OCI-LY1 (cell line): ENCODE measurements at regions not wholly inside any gene's neighbourhood (a gene's known extent, or its start where the extent isn't known, plus 50 kb on each side); places are given as distances from the start of the nearest gene placed in this dataset.

Source experiments
- H2AFZ ChIP-seq: fragments of 200-600 bp; sonication (generic), shearing (Covaris generic); 2 replicates; pipeline ENCODE4 v1.6.0; 2014; ENCODE audit warnings: antibody characterized with exemption, mild to moderate bottlenecking, low read length
- H3F3A ChIP-seq: fragments of 200-600 bp; sonication (generic), shearing (Covaris generic); 2 replicates; pipeline ENCODE4 v1.6.0; 2014; ENCODE audit warnings: mild to moderate bottlenecking, antibody characterized with exemption, low read length, moderate library complexity; ENCODE audit not compliant: insufficient read depth
- H3K27ac ChIP-seq: fragments of 200-600 bp; sonication (generic); 2 replicates; pipeline ENCODE4 v1.5.1; 2014; ENCODE audit warnings: low read length, mixed run types, mild to moderate bottlenecking, low read depth; ENCODE audit not compliant: poor library complexity, severe bottlenecking
- H3K27me3 ChIP-seq: fragments of 200-600 bp; sonication (generic); 2 replicates; pipeline ENCODE4 v1.6.0; 2014; ENCODE audit warnings: antibody characterized with exemption, mild to moderate bottlenecking, low read length, moderate library complexity; ENCODE audit not compliant: insufficient read depth
- H3K36me3 ChIP-seq: fragments of 200-600 bp; sonication (generic); 2 replicates; pipeline ENCODE4 v1.6.1; 2014; ENCODE audit warnings: mild to moderate bottlenecking, antibody characterized with exemption, low read length, moderate library complexity, mixed read lengths; ENCODE audit not compliant: insufficient read depth
- H3K4me1 ChIP-seq: fragments of 200-600 bp; sonication (generic); 2 replicates; pipeline ENCODE4 v1.5.1; 2014; ENCODE audit warnings: mild to moderate bottlenecking, low read length, moderate library complexity; ENCODE audit not compliant: insufficient read depth, severe bottlenecking
- H3K4me2 ChIP-seq: fragments of 200-600 bp; sonication (generic), shearing (Covaris generic); 2 replicates; pipeline ENCODE4 v1.6.1; 2014; ENCODE audit warnings: low read length
- H3K4me3 ChIP-seq: fragments of 200-600 bp; sonication (generic); 2 replicates; pipeline ENCODE4 v1.5.1; 2014; ENCODE audit warnings: low read length, low read depth, mild to moderate bottlenecking, mixed read lengths; ENCODE audit not compliant: poor library complexity, severe bottlenecking
- H3K79me2 ChIP-seq: fragments of 200-600 bp; shearing (Covaris generic); 2 replicates; pipeline ENCODE4 v1.6.1; 2016; ENCODE audit warnings: mixed run types, low read length, mixed read lengths; ENCODE audit not compliant: insufficient read depth
- H3K9ac ChIP-seq: fragments of 200-600 bp; sonication (generic), shearing (Covaris generic); 2 replicates; pipeline ENCODE4 v1.6.1; 2014; ENCODE audit warnings: mild to moderate bottlenecking, low read length, mixed read lengths
- H3K9me2 ChIP-seq: fragments of 200-600 bp; sonication (generic), shearing (Covaris generic); 2 replicates; pipeline ENCODE4 v1.6.1; 2014; ENCODE audit warnings: low read depth, mild to moderate bottlenecking, low read length, mixed read lengths
- H3K9me3 ChIP-seq: fragments of 200-600 bp; shearing (Covaris generic); 2 replicates; pipeline ENCODE4 v1.6.1; 2014; ENCODE audit warnings: low read length, mixed read lengths
- H4K20me1 ChIP-seq: fragments of 200-600 bp; sonication (generic), shearing (Covaris generic); 2 replicates; pipeline ENCODE4 v1.6.0; 2016; ENCODE audit warnings: mild to moderate bottlenecking, low read length; ENCODE audit not compliant: insufficient read depth
- CTCF ChIP-seq: fragments of 200-600 bp; sonication (generic), shearing (Covaris generic); IDR thresholded peaks from 2 replicates; pipeline ENCODE4 v1.5.1; 2017; ENCODE audit warnings: mild to moderate bottlenecking, antibody characterized with exemption, low read length, moderate library complexity, mixed read lengths
- EZH2 ChIP-seq: fragments of 200-600 bp; sonication (generic), shearing (Covaris generic); IDR thresholded peaks from 2 replicates; pipeline ENCODE4 v1.8.0; 2017; ENCODE audit warnings: borderline replicate concordance, mixed run types, mild to moderate bottlenecking, antibody characterized with exemption, low read length, moderate library complexity, mixed read lengths

DNA sequence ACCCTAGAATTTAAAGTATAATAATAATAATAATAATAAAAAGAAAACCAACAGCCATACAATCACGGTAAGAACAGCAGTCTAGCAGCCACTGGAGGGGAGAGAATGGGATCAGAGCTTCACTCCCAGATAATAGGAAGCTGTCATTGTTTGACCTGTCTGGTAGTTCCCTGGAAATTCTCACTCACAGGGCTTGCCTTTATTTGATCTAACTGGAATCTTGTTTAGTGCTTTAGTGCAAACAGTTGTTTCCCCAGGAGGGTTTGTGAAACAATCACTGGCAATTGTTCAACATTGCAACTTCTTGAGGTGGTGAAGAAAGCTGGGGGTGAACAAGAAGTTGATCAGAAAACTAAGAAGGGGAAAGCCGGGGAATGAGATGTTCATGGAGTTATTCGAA is 68.7 kb upstream of the PTCSC3 start:
- H3K27me3 ChIP-seq: no peaks in the 10 kb centered on the region
- no peaks in the 10 kb centered on the region for H3K9me2 ChIP-seq
- no peaks in the 10 kb centered on the region for H4K20me1 ChIP-seq
- no peak for TF ChIP-seq EZH2
- TF ChIP-seq CTCF: no peak
- H3K79me2 ChIP-seq: no peaks in the 10 kb centered on the region
- no peak overlapping the region for H3K9ac ChIP-seq
- H3K4me2 ChIP-seq: no peak overlapping the region
- no peaks in the 10 kb centered on the region for H3K36me3 ChIP-seq
- no peaks in the 10 kb centered on the region for H3K9me3 ChIP-seq
- no peak overlapping the region for H3K27ac ChIP-seq
- H3K4me3 ChIP-seq: no peak overlapping the region
- H3F3A ChIP-seq: no peaks in the 10 kb centered on the region
- no peaks in the 10 kb centered on the region for H3K4me1 ChIP-seq
- H2AFZ ChIP-seq: no peak overlapping the region

- H3K27ac ChIP-seq: no peak overlapping the region
- H3K4me3 ChIP-seq: no peak overlapping the region
- no peaks in the 10 kb centered on the region for H4K20me1 ChIP-seq
- H2AFZ ChIP-seq: no peak overlapping the region
- H3K36me3 ChIP-seq: no peaks in the 10 kb centered on the region
- no peaks in the 10 kb centered on the region for H3K9me3 ChIP-seq
- H3K4me2 ChIP-seq: no peak overlapping the region
- H3K9ac ChIP-seq: no peak overlapping the region
- no peaks in the 10 kb centered on the region for H3F3A ChIP-seq
- no peaks in the 10 kb centered on the region for H3K4me1 ChIP-seq
- H3K79me2 ChIP-seq: no peaks in the 10 kb centered on the region
- H3K27me3 ChIP-seq: no peaks in the 10 kb centered on the region
- no peaks in the 10 kb centered on the region for H3K9me2 ChIP-seq
- TF ChIP-seq EZH2: no peak
- TF ChIP-seq CTCF: no peak
Measured at GRCh38 chr14:36243183-36243582, 66.7 kb upstream of the PTCSC3 start.

DNA sequence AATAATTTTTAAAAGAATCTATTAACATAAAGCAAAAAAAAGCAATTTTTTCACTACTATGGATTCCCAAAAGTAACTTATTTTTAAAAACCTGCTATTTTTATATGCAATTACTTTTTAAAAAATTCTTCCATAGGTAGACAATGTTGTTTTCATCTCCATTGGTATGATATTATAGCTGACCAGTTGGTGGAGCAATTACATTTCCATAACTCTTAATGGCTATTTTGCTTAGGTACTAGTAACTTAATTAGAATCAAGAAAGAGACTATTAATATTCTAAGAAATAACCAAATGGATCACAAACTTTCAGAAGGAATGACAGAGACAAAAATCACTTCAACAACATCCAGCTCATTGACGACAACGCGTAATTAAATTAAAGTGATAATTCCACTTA is 64.7 kb upstream of the PTCSC3 start:
- Histone ChIP-seq H3K4me3 (no peak overlapping the region), H3K9ac (no peak overlapping the region), H3K27ac (no peak overlapping the region), H3K27me3 (no peaks in the 10 kb centered on the region), H3K9me3 (no peaks in the 10 kb centered on the region), H3F3A (no peaks in the 10 kb centered on the region), H3K4me2 (no peak overlapping the region), H3K4me1 (no peaks in the 10 kb centered on the region), H3K36me3 (no peaks in the 10 kb centered on the region), H3K79me2 (no peaks in the 10 kb centered on the region), H3K9me2 (no peaks in the 10 kb centered on the region), H4K20me1 (no peaks in the 10 kb centered on the region), H2AFZ (no peak overlapping the region)
- TF ChIP-seq EZH2 (no peak), CTCF (peak; percentile 38; the same call in 1 of the 2 replicates)
